ENCODE measurements at regions not wholly inside any gene's neighbourhood (a gene's known extent, or its start where the extent isn't known, plus 50 kb on each side); places are given as distances from the start of the nearest gene placed in this dataset.

GRCh38 chr15:94041746-94042145 lies 189.6 kb upstream of the MCTP2 start:
- H3K36me3 ChIP-seq (ENCODE audit: insufficient read depth, low read length), result no peaks in the 10 kb centered on the region
- no peak overlapping the region for H3K9ac ChIP-seq (ENCODE audit: insufficient read length)
- TF ChIP-seq POLR2AphosphoS5 (IDR thresholded peaks at IDR 0.05; ENCODE audit: borderline replicate concordance, low read depth, low read length) (no peak), EZH2 (IDR thresholded peaks at IDR 0.05) (no peak), FOXP2 (optimal IDR thresholded peaks at IDR 0.05; ENCODE audit: control extremely low read depth, extremely low read length, insufficient read depth) (no peak)
- H3K4me3 ChIP-seq, result no peak overlapping the region
- H3K9me3 ChIP-seq (ENCODE audit: low read depth, low read length), result no peaks in the 10 kb centered on the region
- DNase-seq (ENCODE audit: low read depth, low spot score), result no peak
- H3K27ac ChIP-seq, result no peak overlapping the region

DNA sequence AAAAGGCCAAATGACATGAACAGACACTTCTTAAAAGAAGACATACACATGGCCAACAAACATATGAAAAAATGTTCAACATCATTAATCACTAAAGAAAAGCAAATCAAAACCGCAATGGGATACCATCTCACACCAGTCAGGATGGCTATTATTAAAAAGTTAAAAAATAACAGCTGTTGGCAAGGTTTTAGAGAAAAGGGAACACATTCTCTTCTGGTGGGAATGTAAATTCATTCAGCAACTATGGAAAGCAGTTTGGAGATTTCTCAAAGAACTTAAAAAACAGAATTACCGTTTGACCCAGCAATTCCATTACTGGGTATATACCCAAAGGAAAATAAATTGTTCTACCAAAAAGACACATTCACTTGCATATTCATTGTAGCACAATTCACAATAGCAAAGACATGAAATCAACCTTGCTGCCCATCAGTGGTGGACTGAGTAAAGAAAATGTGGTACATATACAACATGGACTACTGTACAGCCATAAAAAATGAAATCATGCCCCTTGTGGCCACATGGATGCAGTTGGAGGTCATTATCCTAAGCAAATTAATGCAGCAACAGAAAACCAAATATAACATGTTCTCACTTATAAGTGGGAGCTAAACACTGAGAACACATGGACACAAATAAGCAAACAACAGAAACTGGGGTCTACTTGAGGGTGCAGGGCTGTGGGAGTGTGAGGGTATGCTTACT lies 190.7 kb upstream of the MCTP2 start:
- TF ChIP-seq POLR2AphosphoS5 (IDR thresholded peaks at IDR 0.05; ENCODE audit: borderline replicate concordance, low read depth, low read length), result no peak
- TF ChIP-seq EZH2 (IDR thresholded peaks at IDR 0.05), result no peak
- TF ChIP-seq FOXP2 (optimal IDR thresholded peaks at IDR 0.05; ENCODE audit: control extremely low read depth, extremely low read length, insufficient read depth), result no peak
- H3K4me3 ChIP-seq, result no peak overlapping the region
- no peak overlapping the region for H3K27ac ChIP-seq
- H3K9me3 ChIP-seq (ENCODE audit: low read depth, low read length), result no peaks in the 10 kb centered on the region
- DNase-seq (ENCODE audit: low read depth, low spot score), result no peak
- no peaks in the 10 kb centered on the region for H3K36me3 ChIP-seq (ENCODE audit: insufficient read depth, low read length)
- H3K9ac ChIP-seq (ENCODE audit: insufficient read length), result no peak overlapping the region

DNA sequence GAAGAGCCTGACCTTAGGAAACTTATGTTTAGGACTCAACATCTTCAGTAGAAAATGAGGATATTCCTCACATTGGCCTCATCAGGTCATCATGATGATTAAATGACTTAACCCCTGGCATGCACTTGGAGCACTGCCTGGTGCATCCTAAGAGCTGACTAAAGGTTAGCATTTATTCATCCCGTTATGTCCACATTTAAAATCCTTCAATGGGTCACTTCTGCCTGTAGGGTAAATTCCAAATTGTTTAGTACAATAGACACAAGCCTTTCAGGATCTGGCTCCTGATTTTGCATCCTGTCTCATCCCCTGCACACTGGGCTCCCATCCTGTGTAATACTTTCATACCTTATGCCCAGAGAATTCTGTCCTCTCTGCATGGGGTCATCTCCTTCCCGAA lies 195.2 kb upstream of the MCTP2 start:
- Histone ChIP-seq H3K9ac (ENCODE audit: insufficient read length) (no peak overlapping the region), H3K9me3 (ENCODE audit: low read depth, low read length) (no peaks in the 10 kb centered on the region), H3K36me3 (ENCODE audit: insufficient read depth, low read length) (no peaks in the 10 kb centered on the region), H3K4me3 (no peak overlapping the region), H3K27ac (no peak overlapping the region)
- no peak for DNase-seq (ENCODE audit: low read depth, low spot score)
- no peak for TF ChIP-seq EZH2 (IDR thresholded peaks at IDR 0.05)

DNA sequence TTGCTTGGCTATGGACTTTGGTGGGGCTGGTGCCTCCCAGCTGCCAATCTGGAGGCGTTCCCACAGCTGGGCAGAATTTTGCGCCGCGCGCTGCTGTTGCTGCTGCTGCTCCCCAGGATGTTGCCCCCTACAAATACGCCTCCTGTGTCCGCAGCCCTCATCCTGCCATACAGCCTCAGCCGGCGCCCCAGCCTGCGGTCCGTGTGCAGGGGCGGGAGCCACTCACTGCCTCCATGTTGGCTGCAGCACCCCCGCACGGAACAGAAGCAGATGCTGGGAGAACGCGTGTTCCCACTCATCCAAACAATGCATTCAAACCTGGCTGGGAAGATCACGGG lies 197.7 kb upstream of the MCTP2 start:
- Histone ChIP-seq H3K27ac (no peak overlapping the region), H3K9ac (ENCODE audit: insufficient read length) (no peak overlapping the region), H3K9me3 (ENCODE audit: low read depth, low read length) (no peaks in the 10 kb centered on the region), H3K36me3 (ENCODE audit: insufficient read depth, low read length) (no peaks in the 10 kb centered on the region), H3K4me3 (no peak overlapping the region)
- no peak for DNase-seq (ENCODE audit: low read depth, low spot score)
- TF ChIP-seq POLR2AphosphoS5 (IDR thresholded peaks at IDR 0.05; ENCODE audit: borderline replicate concordance, low read depth, low read length) (no peak), EZH2 (IDR thresholded peaks at IDR 0.05) (no peak), FOXP2 (optimal IDR thresholded peaks at IDR 0.05; ENCODE audit: control extremely low read depth, extremely low read length, insufficient read depth) (no peak)

GRCh38 chr15:94033014-94033682 lies 198.2 kb upstream of the MCTP2 start:
- TF ChIP-seq EZH2 (IDR thresholded peaks at IDR 0.05) (no peak), FOXP2 (optimal IDR thresholded peaks at IDR 0.05; ENCODE audit: control extremely low read depth, extremely low read length, insufficient read depth) (no peak), POLR2AphosphoS5 (IDR thresholded peaks at IDR 0.05; ENCODE audit: borderline replicate concordance, low read depth, low read length) (no peak)
- no peak for DNase-seq (ENCODE audit: low read depth, low spot score)
- Histone ChIP-seq H3K9me3 (ENCODE audit: low read depth, low read length) (no peaks in the 10 kb centered on the region), H3K36me3 (ENCODE audit: insufficient read depth, low read length) (no peaks in the 10 kb centered on the region), H3K9ac (ENCODE audit: insufficient read length) (no peak overlapping the region), H3K27ac (no peak overlapping the region), H3K4me3 (no peak overlapping the region)

GRCh38 chr15:94032571-94032970 lies 198.8 kb upstream of the MCTP2 start:
- H3K36me3 ChIP-seq (ENCODE audit: insufficient read depth, low read length), result no peaks in the 10 kb centered on the region
- no peak overlapping the region for H3K4me3 ChIP-seq
- no peak for DNase-seq (ENCODE audit: low read depth, low spot score)
- no peak for TF ChIP-seq EZH2 (IDR thresholded peaks at IDR 0.05)
- no peak for TF ChIP-seq FOXP2 (optimal IDR thresholded peaks at IDR 0.05; ENCODE audit: control extremely low read depth, extremely low read length, insufficient read depth)
- TF ChIP-seq POLR2AphosphoS5 (IDR thresholded peaks at IDR 0.05; ENCODE audit: borderline replicate concordance, low read depth, low read length), result no peak
- H3K9me3 ChIP-seq (ENCODE audit: low read depth, low read length), result no peaks in the 10 kb centered on the region
- no peak overlapping the region for H3K9ac ChIP-seq (ENCODE audit: insufficient read length)
- H3K27ac ChIP-seq, result no peak overlapping the region

DNA sequence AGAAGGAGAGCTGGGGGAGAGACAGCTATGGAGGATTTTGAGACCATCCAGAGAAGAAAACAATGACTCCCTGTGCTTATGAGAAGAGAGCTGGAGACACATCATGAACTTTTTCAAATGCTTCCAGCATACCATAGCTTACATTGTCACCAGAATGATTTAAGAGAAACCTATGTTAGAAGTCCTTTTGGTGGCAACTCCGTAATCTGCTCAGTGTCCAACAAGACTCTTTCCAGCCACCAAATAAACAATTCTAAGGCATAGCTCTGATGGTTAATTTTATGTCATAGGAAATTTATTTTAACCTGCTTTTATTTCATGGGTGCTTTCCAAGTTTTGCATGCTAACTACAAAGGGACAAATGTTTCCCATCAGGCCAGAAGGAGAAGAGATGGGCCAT lies 200.3 kb upstream of the MCTP2 start:
- TF ChIP-seq EZH2 (IDR thresholded peaks at IDR 0.05), result no peak
- no peak for TF ChIP-seq FOXP2 (optimal IDR thresholded peaks at IDR 0.05; ENCODE audit: control extremely low read depth, extremely low read length, insufficient read depth)
- TF ChIP-seq POLR2AphosphoS5 (IDR thresholded peaks at IDR 0.05; ENCODE audit: borderline replicate concordance, low read depth, low read length), result no peak
- no peak overlapping the region for H3K27ac ChIP-seq
- no peaks in the 10 kb centered on the region for H3K9me3 ChIP-seq (ENCODE audit: low read depth, low read length)
- DNase-seq (ENCODE audit: low read depth, low spot score), result no peak
- no peak overlapping the region for H3K9ac ChIP-seq (ENCODE audit: insufficient read length)
- no peaks in the 10 kb centered on the region for H3K36me3 ChIP-seq (ENCODE audit: insufficient read depth, low read length)
- no peak overlapping the region for H3K4me3 ChIP-seq

- TF ChIP-seq FOXP2 (optimal IDR thresholded peaks at IDR 0.05; ENCODE audit: control extremely low read depth, extremely low read length, insufficient read depth) (no peak), POLR2AphosphoS5 (IDR thresholded peaks at IDR 0.05; ENCODE audit: borderline replicate concordance, low read depth, low read length) (no peak), EZH2 (IDR thresholded peaks at IDR 0.05) (no peak)
- no peak overlapping the region for H3K9ac ChIP-seq (ENCODE audit: insufficient read length)
- H3K4me3 ChIP-seq, result no peak overlapping the region
- H3K27ac ChIP-seq, result no peak overlapping the region
- no peaks in the 10 kb centered on the region for H3K9me3 ChIP-seq (ENCODE audit: low read depth, low read length)
- no peaks in the 10 kb centered on the region for H3K36me3 ChIP-seq (ENCODE audit: insufficient read depth, low read length)
- DNase-seq (ENCODE audit: low read depth, low spot score), result no peak
Observed at GRCh38 chr15:94029495-94029894, 201.9 kb upstream of the MCTP2 start.

DNA sequence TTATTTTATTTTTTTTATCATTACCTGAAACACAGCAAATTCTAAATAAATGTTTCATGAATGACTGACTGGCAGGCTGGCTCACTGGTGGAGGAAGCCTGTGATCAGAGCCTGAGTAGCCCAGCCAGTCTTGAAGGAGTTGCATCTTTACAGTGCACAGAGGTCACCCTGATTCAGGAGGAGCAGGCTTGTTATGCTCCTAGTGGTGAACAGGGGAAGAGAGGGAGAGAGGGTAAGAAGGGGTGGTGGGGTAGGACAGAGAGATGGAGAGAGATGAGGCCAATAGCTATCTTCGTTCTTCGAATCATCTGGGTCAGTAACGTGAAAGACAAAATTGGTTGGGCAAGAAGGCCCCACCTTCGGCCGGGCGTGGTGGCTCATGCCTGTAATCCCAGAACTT lies 202.6 kb upstream of the MCTP2 start:
- Histone ChIP-seq H3K9me3 (ENCODE audit: low read depth, low read length) (no peaks in the 10 kb centered on the region), H3K27ac (no peak overlapping the region), H3K36me3 (ENCODE audit: insufficient read depth, low read length) (no peaks in the 10 kb centered on the region), H3K4me3 (no peak overlapping the region), H3K9ac (ENCODE audit: insufficient read length) (no peak overlapping the region)
- DNase-seq (ENCODE audit: low read depth, low spot score), result no peak
- TF ChIP-seq POLR2AphosphoS5 (IDR thresholded peaks at IDR 0.05; ENCODE audit: borderline replicate concordance, low read depth, low read length) (no peak), EZH2 (IDR thresholded peaks at IDR 0.05) (no peak), FOXP2 (optimal IDR thresholded peaks at IDR 0.05; ENCODE audit: control extremely low read depth, extremely low read length, insufficient read depth) (no peak)

All from SK-N-MC (cell line).